GM18498 (cell line): ENCODE measurements at regions not wholly inside any gene's neighbourhood (a gene's known extent, or its start where the extent isn't known, plus 50 kb on each side); places are given as distances from the start of the nearest gene placed in this dataset.
"Not testable (repeated sequence)": the region's sequence is repeated elsewhere in the genome, so short reads cannot be mapped to it uniquely, and the experiment has no call there.

Source experiments
- ATAC-seq: cut with Tn5 transposase; IDR thresholded peaks from one replicate; pipeline ENCODE4 v1.9.1; 2021; ENCODE audit warnings: mild to moderate bottlenecking, moderate library complexity; ENCODE audit not compliant: unreplicated experiment

- peak; percentile 70 for ATAC-seq
Observed at GRCh38 chr2:175690113-175690837, 311.8 kb downstream of the LNPK start.

GRCh38 chr2:175688243-175688642 is 313.8 kb downstream of the LNPK start:
- ATAC-seq: no peak

DNA sequence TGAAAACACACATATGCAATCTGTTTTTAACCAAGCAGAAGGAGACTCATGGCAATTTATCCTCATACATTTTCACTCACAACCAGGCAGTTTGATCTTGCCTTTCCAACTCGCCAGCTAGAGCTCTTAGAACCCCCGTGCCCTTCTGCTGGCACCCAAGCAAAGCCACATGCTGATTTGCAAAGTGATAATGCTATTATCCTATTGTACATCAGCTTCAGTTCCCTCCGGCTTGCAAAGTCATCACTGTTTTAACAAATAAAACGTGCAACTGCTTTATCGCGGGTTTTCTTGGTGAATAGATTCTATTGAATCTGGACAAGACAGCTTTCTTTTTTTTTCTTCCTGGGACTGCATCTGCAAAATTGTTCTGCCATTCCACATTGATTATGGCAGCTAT is 314.6 kb downstream of the LNPK start:
- ATAC-seq: no peak

GRCh38 chr2:175686002-175686401 is 316.1 kb downstream of the LNPK start:
- ATAC-seq: no peak

GRCh38 chr2:175684466-175684865 is 317.6 kb downstream of the LNPK start:
- ATAC-seq: no peak

DNA sequence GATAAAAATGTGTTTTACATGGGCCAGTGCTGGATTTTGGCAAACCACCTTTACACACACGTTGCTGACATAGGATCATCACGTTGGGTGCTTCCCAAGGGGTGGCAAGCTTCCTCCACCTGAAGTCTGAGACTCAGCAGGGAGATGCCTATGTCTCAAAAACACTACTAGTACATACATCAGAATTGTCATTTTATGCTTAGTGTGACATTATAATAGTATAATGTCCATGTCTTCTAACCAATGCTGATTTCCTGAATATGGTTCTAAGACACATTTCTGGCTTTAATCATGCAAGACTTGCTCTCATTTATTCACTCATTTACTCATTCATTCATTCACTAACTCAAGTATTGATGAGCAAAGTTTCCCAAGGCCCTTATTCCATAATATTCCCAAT is 322.3 kb downstream of the LNPK start:
- no peak for ATAC-seq

DNA sequence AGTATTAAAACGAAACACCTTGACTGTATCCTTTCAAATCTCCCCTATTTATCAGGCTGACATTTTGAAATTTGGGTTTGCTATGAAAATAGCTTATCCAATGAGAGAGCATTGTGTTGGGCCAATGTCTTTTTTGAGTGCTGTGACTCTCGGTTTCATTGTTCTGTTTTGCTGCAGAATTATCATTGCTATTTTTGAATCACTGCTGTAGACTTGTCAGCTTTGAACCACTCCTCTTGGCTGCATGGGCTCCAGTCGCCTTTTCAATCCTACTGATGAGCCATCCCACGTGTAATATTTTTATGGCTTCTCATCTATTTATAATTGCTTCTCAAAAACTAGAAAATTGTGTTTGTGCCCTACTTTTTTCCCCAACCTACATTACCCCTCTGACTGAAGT is 322.8 kb downstream of the LNPK start:
- ATAC-seq: no peak

DNA sequence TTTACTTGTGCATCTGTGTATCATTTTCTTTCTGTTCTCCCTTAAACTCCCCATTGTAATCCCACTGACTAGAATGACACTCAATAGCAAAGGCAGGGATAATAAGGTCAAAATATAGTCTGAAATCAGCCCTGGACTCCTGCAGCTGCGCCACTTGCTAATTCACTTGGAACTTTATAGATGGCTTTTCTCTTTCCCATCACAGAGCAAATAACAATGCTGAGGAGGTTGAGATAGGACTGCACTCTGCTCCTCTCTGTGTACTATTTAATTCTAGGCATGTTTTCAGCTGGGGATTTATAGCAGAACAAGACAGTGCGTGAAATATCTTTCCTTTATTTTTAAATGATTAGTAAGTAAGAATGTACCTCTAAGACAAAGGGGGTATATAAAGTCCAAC is 324.2 kb downstream of the LNPK start:
- no peak for ATAC-seq

GRCh38 chr2:175676813-175677212 is 325.3 kb downstream of the LNPK start:
- no peak for ATAC-seq

DNA sequence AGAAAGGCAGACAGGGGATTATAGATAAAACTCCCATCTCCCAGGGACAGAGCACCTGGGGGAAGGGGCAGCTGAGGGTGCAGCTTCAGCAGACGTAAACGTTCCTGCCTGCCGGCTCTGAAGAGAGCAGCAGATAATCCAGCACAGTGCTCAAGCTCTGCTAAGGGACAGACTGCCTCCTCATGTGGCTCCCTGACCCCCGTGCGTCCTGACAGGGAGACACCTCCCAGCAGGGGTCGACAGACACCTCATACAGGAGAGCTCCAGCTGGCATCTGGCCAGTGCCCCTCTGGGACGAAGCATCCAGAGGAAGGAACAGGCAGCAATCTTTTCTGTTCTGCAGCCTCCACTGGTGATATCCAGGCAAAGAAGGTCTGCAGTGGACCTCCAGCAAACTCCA is 333.3 kb downstream of the LNPK start:
- ATAC-seq: not testable (repeated sequence)

DNA sequence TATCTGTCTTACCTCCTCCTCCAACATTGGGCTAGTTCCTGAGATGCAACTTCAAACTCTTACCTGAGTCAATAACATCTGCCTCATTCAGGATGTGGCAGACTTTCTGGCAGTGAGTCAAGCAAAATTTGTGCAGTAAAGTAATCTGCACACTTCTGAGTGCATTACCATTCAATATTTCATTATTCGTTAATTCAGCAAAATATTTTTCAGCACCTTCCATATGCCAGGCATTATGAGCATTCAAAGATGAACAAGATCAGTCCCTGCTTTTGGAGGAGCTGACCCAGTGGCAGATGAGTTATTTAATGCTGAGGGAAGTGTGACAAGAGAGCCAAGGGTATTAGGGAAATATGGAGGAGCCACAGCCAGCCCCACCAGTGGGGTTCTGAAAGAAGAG is 339.7 kb downstream of the LNPK start:
- no peak for ATAC-seq

- no peak for ATAC-seq
Observed at GRCh38 chr2:175648577-175649063, 353.4 kb downstream of the LNPK start.

DNA sequence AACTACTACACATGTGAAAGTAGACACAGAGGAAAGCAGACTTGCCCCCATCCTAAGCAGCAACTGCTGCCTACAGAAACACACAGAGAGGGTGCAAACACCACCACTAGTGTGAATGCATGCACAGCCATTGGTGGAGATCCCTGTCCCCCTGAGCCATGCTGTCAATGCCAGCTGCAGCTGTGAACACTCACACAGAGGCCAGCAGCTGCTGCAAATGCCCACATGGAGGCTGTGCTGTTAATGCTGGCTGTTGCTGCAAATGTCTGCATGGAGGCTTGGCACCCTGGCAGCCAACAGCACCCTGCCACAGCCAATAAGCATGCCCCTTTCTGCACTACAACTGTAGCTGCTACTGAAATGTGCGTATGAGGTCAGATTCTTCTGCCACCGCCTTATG is 355.0 kb downstream of the LNPK start:
- ATAC-seq: no peak

GRCh38 chr2:175640655-175641054 is 361.4 kb downstream of the LNPK start:
- no peak for ATAC-seq

DNA sequence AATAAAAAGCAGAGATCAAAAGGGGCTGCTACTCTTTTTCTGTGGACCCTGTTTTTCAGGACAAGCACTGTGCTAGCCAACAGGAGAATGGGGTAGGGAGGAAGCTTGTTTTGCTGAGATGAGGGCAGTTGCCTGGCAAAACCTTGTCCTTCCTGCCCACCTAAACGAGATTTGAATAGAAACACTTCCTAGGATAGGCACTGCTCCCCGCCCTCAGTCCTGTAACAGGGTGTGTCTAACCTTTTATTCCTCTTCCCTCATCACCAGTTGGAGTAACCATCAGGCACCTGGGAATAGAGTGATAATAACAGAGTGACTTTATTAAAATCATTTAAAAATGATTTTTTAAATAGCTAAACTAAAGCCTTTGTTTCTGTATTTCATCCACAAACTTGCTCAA is 368.8 kb downstream of the LNPK start:
- ATAC-seq: no peak

GRCh38 chr2:175631245-175631623 is 370.8 kb downstream of the LNPK start:
- no peak for ATAC-seq

DNA sequence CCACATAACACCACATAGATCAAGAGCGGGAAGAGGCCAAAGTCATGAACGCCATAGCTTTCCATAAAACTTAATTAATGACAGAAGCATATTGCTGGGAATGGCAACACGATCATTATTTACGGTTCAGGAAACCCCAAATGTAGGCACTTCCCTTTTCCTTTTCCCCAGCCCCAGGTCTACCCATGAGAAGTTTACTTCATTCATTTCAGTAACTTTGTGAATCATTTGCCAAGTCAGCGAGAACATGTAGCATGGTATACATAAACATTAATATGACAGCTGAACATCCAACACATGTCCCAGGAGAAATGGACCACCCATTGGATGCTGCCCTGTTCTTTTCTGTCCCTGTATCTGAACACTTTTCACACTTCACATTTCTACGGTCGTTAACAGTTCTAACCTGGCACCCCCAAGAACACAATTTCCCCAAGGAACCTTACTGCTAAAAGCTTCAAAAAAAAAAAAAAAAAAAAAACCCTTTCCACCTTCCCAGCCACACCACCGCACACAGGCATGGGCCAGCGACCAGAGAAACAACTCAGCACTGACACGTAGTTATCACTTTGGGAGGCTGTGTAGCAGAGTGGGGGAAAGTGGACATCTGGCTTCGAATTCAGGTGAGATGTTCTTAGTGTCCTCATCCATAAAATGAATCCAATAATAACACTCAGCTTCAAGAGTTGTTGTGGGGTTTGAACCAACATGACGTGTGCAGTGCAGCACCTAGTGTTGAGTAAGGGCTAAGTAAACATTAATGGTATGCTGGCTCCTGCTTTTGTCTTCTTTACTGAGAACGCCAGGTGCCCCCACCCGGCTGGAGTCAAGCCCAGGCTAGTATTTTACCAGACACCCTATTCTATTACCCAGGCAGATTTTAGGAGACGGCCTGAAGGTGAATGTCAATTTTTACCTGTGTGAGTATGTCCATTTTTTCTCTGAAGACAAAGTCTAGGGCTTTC is 371.5 kb downstream of the LNPK start:
- no peak for ATAC-seq

DNA sequence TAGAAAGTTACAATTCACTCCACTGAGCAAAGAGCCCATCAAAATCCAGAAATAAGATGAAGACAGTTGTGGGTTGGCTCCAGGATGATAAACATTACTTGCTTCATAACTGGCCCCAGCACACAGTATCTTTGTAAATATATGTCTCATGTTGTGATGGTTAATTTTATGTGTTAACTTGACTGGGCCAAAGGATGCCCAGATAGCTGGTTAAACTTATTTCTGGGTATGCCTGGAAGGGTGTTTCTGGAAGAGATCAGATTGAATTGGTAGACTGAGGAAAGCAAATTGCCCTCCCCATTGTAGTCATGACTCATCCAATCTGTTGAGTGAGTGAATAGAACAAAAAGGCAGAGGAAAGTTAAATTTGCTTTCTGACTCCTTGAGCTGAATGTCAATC is 373.8 kb downstream of the LNPK start:
- ATAC-seq: no peak

GRCh38 chr2:175627405-175627804 is 374.7 kb downstream of the LNPK start:
- ATAC-seq: no peak

- no peak for ATAC-seq
Observed at GRCh38 chr2:175626796-175627195, 375.3 kb downstream of the LNPK start.

DNA sequence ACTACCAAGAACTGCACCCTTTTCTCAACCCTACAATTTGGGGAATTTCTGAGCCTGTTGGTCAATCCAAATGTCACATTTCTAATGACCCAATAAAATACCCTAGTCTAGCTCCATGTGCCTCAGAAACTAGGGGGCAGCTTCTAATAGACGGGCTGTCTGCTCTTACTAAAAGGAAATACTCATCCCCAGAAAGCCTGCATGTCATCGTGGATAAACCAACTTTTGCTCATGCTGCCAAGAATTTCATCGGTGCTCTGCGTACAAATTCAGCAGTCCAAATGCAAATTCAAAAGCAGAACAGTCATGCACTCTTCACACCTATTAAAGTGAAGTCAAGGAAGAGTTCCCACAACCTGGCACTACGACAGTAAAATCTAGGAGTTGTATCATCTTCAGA is 377.3 kb downstream of the LNPK start:
- no peak for ATAC-seq

GRCh38 chr2:175624211-175624761 is 377.8 kb downstream of the LNPK start:
- no peak for ATAC-seq
